IMR-90 (cell line): ENCODE measurements at regions not wholly inside any gene's neighbourhood (a gene's known extent, or its start where the extent isn't known, plus 50 kb on each side); places are given as distances from the start of the nearest gene placed in this dataset.

Experiments
- ATAC-seq: fragments of 200-7000 bp; cut with Tn5 transposase; 2 replicates; pipeline ENCODE4 v1.9.1; 2020; ENCODE audit warnings: low read depth, mild to moderate bottlenecking, moderate library complexity
- BruUV-seq: library from RNA; stranded (reverse); fragments of 400-500 nt; replicated peaks from 2 replicates; lab custom pipeline; 2021; lab: Mats Ljungman, UMichigan
- CTCF ChIA-PET: fragments of 300-600 bp; formaldehyde crosslinking; extraction: SDS; loops from one replicate; lab custom pipeline; 2021; ENCODE audit warnings: antibody characterized with exemption; lab: Yijun Ruan, JAX
- POLR2A ChIA-PET: fragments of 300-600 bp; sonication (Branson Sonifier 250); formaldehyde crosslinking; loops from one replicate; lab custom pipeline; 2022; ENCODE audit warnings: antibody characterized with exemption; ENCODE audit not compliant: unreplicated experiment; lab: Charles Lee
- DNase-seq: peaks from one replicate; pipeline ENCODE4 v3.0.0; 2013
- H2AFZ ChIP-seq: replicated peaks from 2 replicates; pipeline ENCODE3; 2013; ENCODE audit warnings: low read length, mild to moderate bottlenecking; ENCODE audit not compliant: poor library complexity
- H2AK5ac ChIP-seq: 2 replicates; pipeline ENCODE4 v1.6.1; 2013; ENCODE audit warnings: low read depth, low read length, inconsistent platforms
- H2AK9ac ChIP-seq: replicated peaks from 2 replicates; pipeline ENCODE3; 2013; ENCODE audit warnings: mild to moderate bottlenecking, low read depth, low read length, moderate library complexity; ENCODE audit not compliant: poor library complexity
- H2BK120ac ChIP-seq: 2 replicates; pipeline ENCODE4 v1.6.1; 2013; ENCODE audit warnings: low read depth, low read length, inconsistent platforms
- H2BK15ac ChIP-seq: 3 replicates; pipeline ENCODE4 v1.6.1; 2013; ENCODE audit warnings: low read depth, low read length, inconsistent platforms
- H2BK20ac ChIP-seq: 2 replicates; pipeline ENCODE4 v1.6.1; 2013; ENCODE audit warnings: low read depth, mild to moderate bottlenecking, inconsistent platforms, low read length, moderate library complexity
- H2BK5ac ChIP-seq: 2 replicates; pipeline ENCODE4 v1.6.1; 2013; ENCODE audit warnings: mild to moderate bottlenecking, low read depth, low read length, inconsistent platforms; ENCODE audit not compliant: poor library complexity, severe bottlenecking
- H3K14ac ChIP-seq: replicated peaks from 2 replicates; pipeline ENCODE4 v1.6.1; 2013; ENCODE audit warnings: low read depth, low read length, inconsistent platforms
- H3K18ac ChIP-seq: 2 replicates; pipeline ENCODE4 v1.6.1; 2013; ENCODE audit warnings: low read depth, low read length, control low read depth
- H3K23ac ChIP-seq: 2 replicates; pipeline ENCODE4 v1.6.1; 2013; ENCODE audit warnings: low read depth, low read length, inconsistent platforms
- H3K27ac ChIP-seq: 2 replicates; pipeline ENCODE4 v1.5.1; 2013; ENCODE audit warnings: mild to moderate bottlenecking, control low read depth, low read length; ENCODE audit not compliant: insufficient read depth
- H3K27me3 ChIP-seq: 2 replicates; pipeline ENCODE4 v1.6.1; 2013; ENCODE audit warnings: low read length; ENCODE audit not compliant: control insufficient read depth, insufficient read depth
- H3K36me3 ChIP-seq: 2 replicates; pipeline ENCODE4 v1.6.1; 2013; ENCODE audit warnings: low read length, mixed read lengths; ENCODE audit not compliant: control insufficient read depth, insufficient read depth
- H3K4ac ChIP-seq: 2 replicates; pipeline ENCODE4 v1.6.1; 2013; ENCODE audit warnings: low read depth, low read length, inconsistent platforms
- H3K4me1 ChIP-seq: 2 replicates; pipeline ENCODE4 v1.6.1; 2013; ENCODE audit warnings: low read length, mixed read lengths; ENCODE audit not compliant: control insufficient read depth, insufficient read depth
- H3K4me2 ChIP-seq: 2 replicates; pipeline ENCODE4 v1.6.1; 2013; ENCODE audit warnings: low read depth, mild to moderate bottlenecking, control low read depth, low read length, moderate library complexity
- H3K4me3 ChIP-seq: 2 replicates; pipeline ENCODE4 v1.5.1; 2013; ENCODE audit warnings: low read depth, mild to moderate bottlenecking, control low read depth, low read length, moderate library complexity; ENCODE audit not compliant: insufficient read depth
- H3K56ac ChIP-seq: 2 replicates; pipeline ENCODE4 v1.6.1; 2013; ENCODE audit warnings: low read length, inconsistent platforms; ENCODE audit not compliant: insufficient read depth; ENCODE audit errors: extremely low read depth
- H3K79me1 ChIP-seq, 2 experiments: 2 replicates each; pipeline ENCODE4 v1.6.1; 2013; ENCODE audit warnings: low read length in 2 of 2, inconsistent platforms in 1 of 2, low read depth in 1 of 2
- H3K9ac ChIP-seq: 2 replicates; pipeline ENCODE4 v1.6.1; 2013; ENCODE audit warnings: low read depth, low read length, control low read depth
- H3K9me1 ChIP-seq: 2 replicates; pipeline ENCODE4 v1.6.1; 2013; ENCODE audit warnings: low read length, inconsistent platforms; ENCODE audit not compliant: insufficient read depth
- H3K9me3 ChIP-seq: 2 replicates; pipeline ENCODE4 v1.6.1; 2013; ENCODE audit warnings: low read length; ENCODE audit not compliant: control insufficient read depth, insufficient read depth
- H4K20me1 ChIP-seq: 2 replicates; pipeline ENCODE4 v1.6.1; 2013; ENCODE audit warnings: low read length, inconsistent platforms; ENCODE audit not compliant: insufficient read depth
- H4K5ac ChIP-seq: 2 replicates; pipeline ENCODE4 v1.6.1; 2013; ENCODE audit warnings: mild to moderate bottlenecking, low read depth, low read length, control low read depth
- H4K8ac ChIP-seq, 2 experiments: 2 replicates each; pipeline ENCODE4 v1.6.1; 2013; ENCODE audit warnings: low read depth in 2 of 2, low read length in 2 of 2, control low read depth in 1 of 2, inconsistent platforms in 1 of 2
- H4K91ac ChIP-seq: 2 replicates; pipeline ENCODE4 v1.6.1; 2013; ENCODE audit warnings: low read depth, low read length, inconsistent platforms; ENCODE audit not compliant: insufficient read depth
- BHLHE40 ChIP-seq: fragments of 150-350 bp; IDR thresholded peaks from 2 replicates; pipeline ENCODE4 v1.6.1; 2016; ENCODE audit warnings: mild to moderate bottlenecking, low read depth, low read length
- CEBPB ChIP-seq: IDR thresholded peaks from 2 replicates; pipeline ENCODE4 v1.6.1; 2012; ENCODE audit warnings: low read depth, low read length, improper control_type of control experiment
- CHD1 ChIP-seq: IDR thresholded peaks from 2 replicates; pipeline ENCODE4 v1.6.1; 2012; ENCODE audit warnings: low read depth, low read length, improper control_type of control experiment
- CTCF ChIP-seq: conservative IDR thresholded peaks from 2 replicates; pipeline ENCODE4 v1.5.1; 2012; ENCODE audit warnings: mild to moderate bottlenecking, low read depth, low read length, improper control_type of control experiment
- ELK1 ChIP-seq: fragments of 150-350 bp; IDR thresholded peaks from 2 replicates; pipeline ENCODE4 v1.6.1; 2016; ENCODE audit warnings: low read depth, mild to moderate bottlenecking, low read length, moderate library complexity, borderline replicate concordance
- FOS ChIP-seq: fragments of 150-350 bp; IDR thresholded peaks from 2 replicates; pipeline ENCODE4 v1.6.1; 2016; ENCODE audit warnings: low read depth, low read length
- MAFK ChIP-seq: IDR thresholded peaks from 2 replicates; pipeline ENCODE4 v1.6.1; 2012; ENCODE audit warnings: low read depth, low read length, improper control_type of control experiment
- MAZ ChIP-seq: IDR thresholded peaks from 2 replicates; pipeline ENCODE4 v1.6.1; 2012; ENCODE audit warnings: low read depth, mild to moderate bottlenecking, low read length, improper control_type of control experiment, moderate library complexity, borderline replicate concordance
- MXI1 ChIP-seq: IDR thresholded peaks from 2 replicates; pipeline ENCODE4 v1.6.1; 2012; ENCODE audit warnings: low read depth, mild to moderate bottlenecking, low read length, moderate library complexity, borderline replicate concordance
- NFE2L2 ChIP-seq: fragments of 150-350 bp; IDR thresholded peaks from 2 replicates; pipeline ENCODE4 v1.6.1; 2016; ENCODE audit warnings: low read depth, mild to moderate bottlenecking, low read length
- POLR2A ChIP-seq: IDR thresholded peaks from 2 replicates; pipeline ENCODE4 v1.6.1; 2012; ENCODE audit warnings: mild to moderate bottlenecking, low read depth, low read length
- RAD21 ChIP-seq: IDR thresholded peaks from 2 replicates; pipeline ENCODE4 v1.6.1; 2012; ENCODE audit warnings: low read length, improper control_type of control experiment
- RCOR1 ChIP-seq: IDR thresholded peaks from 2 replicates; pipeline ENCODE4 v1.6.1; 2012; ENCODE audit warnings: mild to moderate bottlenecking, low read length, improper control_type of control experiment; ENCODE audit not compliant: insufficient replicate concordance
- RFX5 ChIP-seq: IDR thresholded peaks from 2 replicates; pipeline ENCODE4 v1.8.0; 2012; ENCODE audit warnings: low read depth, mild to moderate bottlenecking, low read length, moderate library complexity
- USF2 ChIP-seq: fragments of 150-350 bp; IDR thresholded peaks from 2 replicates; pipeline ENCODE4 v1.6.1; 2017; ENCODE audit warnings: mild to moderate bottlenecking, antibody characterized with exemption, low read length, low read depth
- dilution Hi-C: fragments of 300-500 bp; cut with HindIII; formaldehyde crosslinking; loops from one replicate; pipeline ENCODE4 v1.14.3; 2018; ENCODE audit warnings: low sequenced_read_pairs; ENCODE audit not compliant: unreplicated experiment
- in situ Hi-C: fragments of 300-500 bp; cut with MboI; formaldehyde crosslinking; loops from 3 replicates; pipeline ENCODE4 v1.14.3; 2019; ENCODE audit warnings: low sequenced_read_pairs, inconsistent platforms, mixed read lengths
- intact Hi-C: fragments of 100-400 bp; cut with micrococcal nuclease; formaldehyde crosslinking; loops from 2 replicates; pipeline ENCODE4 v1.10.0; 2022

- ChIA-PET CTCF (no interaction called here), POLR2A (no interaction called here)
- Histone ChIP-seq H4K8ac (no peak overlapping the region), H3K4ac (no peak overlapping the region), H2AFZ (no peak overlapping the region), H2BK15ac (no peak overlapping the region), H3K4me2 (no peak overlapping the region), H3K4me3 (no peak overlapping the region), H3K18ac (no peak overlapping the region), H3K56ac (no peak overlapping the region), H3K27me3 (peaks cover 2% of the 10 kb centered on the region), H2BK5ac (no peak overlapping the region), H3K4me1 (no peaks in the 10 kb centered on the region), H3K27ac (no peak overlapping the region), H3K9me3 (peaks cover 4% of the 10 kb centered on the region), H4K91ac (no peak overlapping the region), H4K20me1 (no peaks in the 10 kb centered on the region), H2BK120ac (no peak overlapping the region), H3K36me3 (no peaks in the 10 kb centered on the region), H3K14ac (no peak overlapping the region), H2AK9ac (no peak overlapping the region), H2AK5ac (no peak overlapping the region), H2BK20ac (no peak overlapping the region), H3K9ac (no peak overlapping the region), H3K79me1 (no peaks in the 10 kb centered on the region), H4K5ac (no peak overlapping the region), H3K9me1 (no peaks in the 10 kb centered on the region), H3K23ac (no peak overlapping the region)
- in situ Hi-C loops: no loop called here
- TF ChIP-seq BHLHE40 (no peak), MXI1 (no peak), POLR2A (no peak), RCOR1 (no peak), NFE2L2 (no peak), MAZ (no peak), CEBPB (no peak), RFX5 (no peak), ELK1 (no peak), USF2 (no peak), FOS (no peak), CHD1 (no peak), MAFK (no peak), RAD21 (no peak), CTCF (no peak)
- dilution Hi-C loops: no loop called here
- intact Hi-C loops: no loop called here
- no TSS peak for BruUV-seq
- ATAC-seq (no peak), DNase-seq (no peak)
Measured at GRCh38 chr21:34213959-34214358, 140.6 kb downstream of the MRPS6 start.
